HFF-Myc (cell line): ENCODE measurements at regions not wholly inside any gene's neighbourhood (a gene's known extent, or its start where the extent isn't known, plus 50 kb on each side); places are given as distances from the start of the nearest gene placed in this dataset.
"Not testable (repeated sequence)": the region's sequence is repeated elsewhere in the genome, so short reads cannot be mapped to it uniquely, and the experiment has no call there.

Experiments
- DNase-seq: peaks from one replicate; pipeline ENCODE4 v3.0.0-alpha.2; 2011; ENCODE audit warnings: low read depth; ENCODE audit errors: extremely low read depth
- H3K4me3 ChIP-seq: replicated peaks from 2 replicates; pipeline ENCODE4 v1.5.1; 2011; ENCODE audit warnings: low read depth, mild to moderate bottlenecking, control low read depth, low read length
- CTCF ChIP-seq: IDR thresholded peaks from 2 replicates; pipeline ENCODE4 v1.5.1; 2012; ENCODE audit warnings: mild to moderate bottlenecking, low read depth, low read length, control low read depth; ENCODE audit errors: missing control alignments

- H3K4me3 ChIP-seq, result no peak overlapping the region
- no peak for TF ChIP-seq CTCF
- no peak for DNase-seq
Observed at GRCh38 chr5:101062902-101063301, 159.8 kb upstream of the ST8SIA4 start.

GRCh38 chr5:101047181-101047580 is 144.1 kb upstream of the ST8SIA4 start:
- no peak for TF ChIP-seq CTCF
- no peak for DNase-seq
- no peak overlapping the region for H3K4me3 ChIP-seq

- TF ChIP-seq CTCF, result no peak
- no peak for DNase-seq
- no peak overlapping the region for H3K4me3 ChIP-seq
Observed at GRCh38 chr5:101045689-101046088, 142.6 kb upstream of the ST8SIA4 start.

GRCh38 chr5:101040002-101040401 is 136.9 kb upstream of the ST8SIA4 start:
- not testable (repeated sequence) for H3K4me3 ChIP-seq, DNase-seq

- no peak for TF ChIP-seq CTCF
- no peak overlapping the region for H3K4me3 ChIP-seq
Observed at GRCh38 chr5:101036778-101037177, 133.7 kb upstream of the ST8SIA4 start.

GRCh38 chr5:101035425-101035824 is 132.3 kb upstream of the ST8SIA4 start:
- no peak overlapping the region for H3K4me3 ChIP-seq
- no peak for TF ChIP-seq CTCF
- no peak for DNase-seq

More at GRCh38 chr5:101036778-101037177, 133.7 kb upstream of the ST8SIA4 start:
- DNase-seq, result no peak

GRCh38 chr5:101024299-101024698 is 121.2 kb upstream of the ST8SIA4 start:
- no peak for DNase-seq
- no peak for TF ChIP-seq CTCF
- no peak overlapping the region for H3K4me3 ChIP-seq
